GM18951 (cell line): ENCODE measurements at regions not wholly inside any gene's neighbourhood (a gene's known extent, or its start where the extent isn't known, plus 50 kb on each side); places are given as distances from the start of the nearest gene placed in this dataset.

Experiments used
- POLR2A ChIP-seq: IDR thresholded peaks from 4 replicates; pipeline ENCODE4 v1.6.1; 2011; ENCODE audit warnings: mild to moderate bottlenecking; ENCODE audit not compliant: insufficient read length, insufficient read depth; ENCODE audit errors: extremely low read depth
- in situ Hi-C: fragments of 300-500 bp; cut with MboI; formaldehyde crosslinking; loops from one replicate; pipeline ENCODE4 v1.12.0; 2022; ENCODE audit warnings: low sequenced_read_pairs, mixed read lengths, inconsistent platforms; ENCODE audit not compliant: unreplicated experiment

GRCh38 chr5:124692950-124693349 is 53.5 kb downstream of the ZNF608 start:
- in situ Hi-C loops = no loop called here

GRCh38 chr5:124692324-124692723 is 54.1 kb downstream of the ZNF608 start:
- TF ChIP-seq POLR2A = no peak
- in situ Hi-C loops = no loop called here

More at GRCh38 chr5:124692950-124693349, 53.5 kb downstream of the ZNF608 start:
- TF ChIP-seq POLR2A = no peak

DNA sequence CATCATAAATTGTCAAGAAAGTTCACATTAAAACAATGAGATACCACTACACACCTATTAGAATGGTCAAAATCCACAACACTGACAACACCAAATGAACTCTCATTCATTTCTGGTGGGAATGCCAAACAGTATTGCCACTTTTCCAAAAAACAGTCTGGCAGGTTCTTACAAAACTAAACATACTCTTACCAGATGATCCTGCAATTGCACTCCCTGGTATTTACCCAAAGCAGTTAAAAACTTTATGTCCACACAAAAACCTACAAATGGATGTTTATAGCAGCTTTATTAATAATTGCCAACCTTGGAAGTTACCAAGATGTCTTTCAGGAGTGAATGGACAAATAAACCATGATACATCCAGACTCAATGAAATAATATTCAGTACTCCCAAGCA is 56.8 kb downstream of the ZNF608 start:
- in situ Hi-C loops = no loop called here
- no peak for TF ChIP-seq POLR2A

DNA sequence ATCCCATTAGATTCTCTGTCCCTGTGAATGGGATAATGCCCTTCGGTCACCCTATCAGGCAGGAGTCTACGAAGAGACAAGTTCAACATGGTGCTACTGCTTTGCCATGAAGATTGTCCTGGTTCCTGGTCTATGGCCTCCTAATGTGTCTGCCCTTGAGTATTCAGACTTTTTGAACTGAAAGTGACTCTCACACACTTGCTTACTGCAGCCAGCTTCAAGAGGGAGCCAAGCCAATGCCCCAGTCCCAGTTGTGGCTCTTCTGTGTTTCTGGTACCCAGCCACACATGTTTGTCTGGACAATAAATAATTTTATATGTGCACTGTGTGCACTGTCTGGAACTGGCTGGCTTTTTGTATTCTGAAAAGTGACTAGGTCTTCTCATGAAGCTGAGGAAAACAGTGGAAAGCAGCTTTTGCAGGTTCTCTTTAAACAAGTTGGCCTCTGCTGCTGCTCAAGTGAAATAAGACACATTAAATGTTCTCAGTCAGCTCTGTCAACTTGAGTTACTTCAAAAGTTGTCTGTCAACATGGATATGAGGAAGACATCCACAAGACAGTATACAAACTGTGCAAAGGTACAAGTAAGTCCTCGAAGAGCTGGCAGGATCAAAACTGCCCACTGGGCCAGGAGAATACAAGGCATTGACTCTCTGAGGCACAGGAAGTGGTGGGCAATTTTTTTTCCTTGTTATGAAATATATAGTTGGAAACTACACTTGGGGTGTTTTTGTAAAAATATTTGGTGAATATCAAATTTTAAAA is 60.0 kb downstream of the ZNF608 start:
- in situ Hi-C loops = no loop called here
- TF ChIP-seq POLR2A = no peak

GRCh38 chr5:124685404-124685930 is 61.0 kb downstream of the ZNF608 start:
- in situ Hi-C loops = no loop called here
- no peak for TF ChIP-seq POLR2A

GRCh38 chr5:124683917-124684555 is 62.4 kb downstream of the ZNF608 start:
- TF ChIP-seq POLR2A = no peak
- in situ Hi-C loops = no loop called here

- TF ChIP-seq POLR2A = no peak
- in situ Hi-C loops = no loop called here
Observed at GRCh38 chr5:124679578-124680199, 66.8 kb downstream of the ZNF608 start.

GRCh38 chr5:124678922-124679519 is 67.4 kb downstream of the ZNF608 start:
- in situ Hi-C loops = no loop called here
- no peak for TF ChIP-seq POLR2A

DNA sequence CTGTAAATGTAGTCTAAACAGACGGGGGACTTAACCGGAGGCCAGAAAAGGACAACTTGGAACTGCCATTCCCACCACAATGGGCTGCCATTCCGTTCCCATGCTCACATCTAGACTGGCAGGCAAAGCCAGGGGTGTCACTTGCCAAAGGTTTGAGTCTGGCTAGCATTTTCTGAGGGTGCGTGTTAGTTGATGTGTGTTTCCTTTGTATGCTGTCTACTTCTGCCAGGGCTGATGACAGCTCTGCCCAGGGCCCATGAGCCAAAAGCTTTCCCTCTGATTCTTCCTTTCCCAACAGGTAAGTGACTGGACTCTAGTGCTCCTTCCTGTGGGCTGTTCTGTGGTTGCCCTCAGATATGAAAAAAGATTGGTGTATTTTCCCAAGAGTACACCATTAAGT is 68.0 kb downstream of the ZNF608 start:
- in situ Hi-C loops = no loop called here
- no peak for TF ChIP-seq POLR2A

GRCh38 chr5:124677374-124678351 is 68.8 kb downstream of the ZNF608 start:
- no peak for TF ChIP-seq POLR2A

DNA sequence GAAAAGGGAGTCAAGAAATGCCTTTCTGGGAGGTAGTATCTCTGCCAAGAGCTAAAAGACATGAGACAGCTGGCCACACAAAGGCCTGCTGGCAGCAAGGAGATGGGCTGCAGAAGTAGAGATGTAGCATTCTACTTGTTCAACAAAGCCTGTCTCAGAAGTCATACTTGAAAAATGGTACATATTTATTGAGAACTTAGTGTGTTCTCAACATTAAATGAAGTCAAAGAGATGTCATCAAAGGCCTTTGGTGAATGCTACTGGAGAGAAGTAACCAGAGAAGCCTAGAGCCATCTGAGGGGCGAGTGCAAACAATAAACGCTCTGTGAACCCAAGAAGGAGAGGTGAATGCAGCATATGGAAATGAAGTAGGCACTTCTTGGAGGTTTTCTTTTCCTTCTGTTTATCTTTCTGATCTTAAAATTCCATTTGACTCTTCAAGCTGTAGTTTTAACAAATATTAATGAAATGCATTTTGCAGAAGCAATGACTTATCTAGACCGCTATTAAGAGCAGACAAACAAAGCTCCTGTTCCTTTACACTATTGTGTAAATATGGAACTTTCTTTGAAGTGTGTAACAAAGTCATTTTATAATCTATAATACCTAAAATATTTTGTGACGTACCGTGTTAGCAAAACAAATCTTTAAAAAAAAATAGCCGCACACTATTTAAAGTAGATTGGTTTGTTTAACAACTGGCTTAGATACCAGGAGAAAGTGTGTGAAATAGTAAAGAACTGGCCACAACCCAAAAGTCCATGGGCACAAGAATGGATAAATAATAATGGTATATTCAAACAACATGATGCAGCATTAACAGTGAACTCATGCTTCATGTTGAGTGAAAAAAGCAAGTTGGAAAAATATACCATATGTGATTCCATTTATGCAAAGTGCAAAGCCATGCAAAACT is 70.2 kb downstream of the ZNF608 start:
- no peak for TF ChIP-seq POLR2A
- in situ Hi-C loops = no loop called here

More at GRCh38 chr5:124677374-124678351, 68.8 kb downstream of the ZNF608 start:
- in situ Hi-C loops = no loop called here

DNA sequence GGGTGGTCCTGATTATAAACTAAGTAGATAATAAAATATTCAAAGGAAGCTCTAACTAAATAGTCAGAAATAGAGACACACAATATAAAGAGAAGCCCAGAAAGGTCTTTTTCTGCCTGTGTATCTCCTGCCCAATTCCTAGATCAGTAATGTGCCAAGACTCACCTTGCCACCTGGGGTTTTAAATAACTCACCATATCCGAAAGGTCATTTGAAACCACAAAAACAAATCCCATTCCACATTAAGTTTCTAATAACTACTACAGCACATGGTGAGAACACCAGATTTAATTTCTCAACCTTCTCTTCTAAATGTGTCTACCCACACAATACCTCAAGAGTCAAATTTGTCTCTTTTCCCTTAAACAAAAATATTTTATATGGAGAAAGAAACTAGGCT is 75.2 kb downstream of the ZNF608 start:
- no peak for TF ChIP-seq POLR2A
- in situ Hi-C loops = no loop called here
